ENCODE measurements at regions not wholly inside any gene's neighbourhood (a gene's known extent, or its start where the extent isn't known, plus 50 kb on each side); places are given as distances from the start of the nearest gene placed in this dataset.
"Not testable (repeated sequence)": the region's sequence is repeated elsewhere in the genome, so short reads cannot be mapped to it uniquely, and the experiment has no call there.

GRCh38 chr21:6570700-6571368, 3950.5 kb upstream of the TPTE start:
- not testable (repeated sequence) for DNase-seq, H3K36me3 ChIP-seq, H3K27me3 ChIP-seq, H3K4me3 ChIP-seq, H3K9me3 ChIP-seq

DNA sequence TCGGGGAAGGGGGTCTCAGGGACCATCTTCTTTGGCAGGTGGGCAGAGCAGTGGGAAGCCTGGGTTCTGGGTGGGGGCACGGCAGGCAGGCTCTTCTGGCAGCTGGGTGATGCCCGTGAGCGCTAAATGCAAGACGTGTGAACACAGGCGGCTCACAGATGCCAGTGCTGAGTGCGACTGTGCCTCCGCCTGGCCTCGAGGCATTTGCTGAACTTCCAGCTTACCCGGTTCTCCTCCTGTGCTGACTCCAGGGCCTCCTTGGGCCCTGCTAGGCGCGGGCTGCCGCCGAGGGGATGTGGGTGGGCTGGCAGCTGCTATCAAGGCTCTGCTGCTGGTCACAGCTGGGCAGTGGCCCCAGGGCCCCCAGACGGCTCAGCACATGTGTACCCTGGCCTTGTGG, 3947.8 kb upstream of the TPTE start:
- not testable (repeated sequence) for H3K4me3 ChIP-seq, H3K36me3 ChIP-seq, DNase-seq, H3K9me3 ChIP-seq, H3K27me3 ChIP-seq

- not testable (repeated sequence) for DNase-seq, H3K4me3 ChIP-seq, H3K27me3 ChIP-seq, H3K9me3 ChIP-seq, H3K36me3 ChIP-seq
Observed at GRCh38 chr21:6579801-6580200, 3941.6 kb upstream of the TPTE start.

Data from MG63 (cell line).